Activated CD4-positive, CD25-positive, alpha-beta regulatory T cell (primary cell): ENCODE measurements at regions not wholly inside any gene's neighbourhood (a gene's known extent, or its start where the extent isn't known, plus 50 kb on each side); places are given as distances from the start of the nearest gene placed in this dataset.

ENCODE experiments used
- DNase-seq, 4 experiments: peaks; one replicate each; lab custom pipeline; 2025; lab: John Stamatoyannopoulos, UW

DNA sequence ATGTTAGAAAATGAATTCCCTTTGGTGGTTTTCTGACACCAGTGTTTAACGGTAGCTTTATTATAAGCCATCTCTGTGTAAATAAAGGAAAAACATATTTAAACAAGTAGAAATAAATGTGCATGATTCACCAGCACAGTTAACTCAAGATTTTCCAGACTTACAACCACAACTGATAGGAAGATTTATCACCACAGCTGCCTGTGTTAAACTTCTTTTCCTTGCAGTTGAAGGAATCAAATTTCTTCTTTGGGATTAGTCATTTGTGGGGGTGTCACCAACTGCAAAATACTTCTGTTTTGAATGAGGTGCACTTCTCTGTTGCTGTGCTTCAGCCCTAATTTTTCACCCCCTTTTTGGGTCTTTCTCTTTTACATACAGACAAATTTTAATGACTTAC is 128.1 kb upstream of the STK26 start:
- no peak for DNase-seq

DNA sequence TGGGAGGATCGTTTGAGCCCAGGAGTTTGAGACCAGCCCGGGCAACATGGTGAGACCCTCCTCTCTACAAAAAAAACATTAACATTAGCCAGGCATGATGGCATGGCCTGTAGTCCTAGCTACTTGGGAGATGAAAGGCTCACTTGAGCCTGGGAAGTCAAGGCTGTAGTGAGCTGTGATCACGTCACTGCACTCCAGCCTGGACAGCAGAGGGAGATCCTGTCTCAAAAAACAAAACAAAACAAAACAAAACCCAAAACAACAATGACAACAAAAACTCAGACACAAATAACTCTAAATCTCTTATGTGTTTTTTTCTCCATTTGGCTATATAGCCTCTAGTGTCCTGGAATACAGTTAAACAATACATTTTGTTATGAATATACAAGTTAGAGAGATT is 127.3 kb upstream of the STK26 start:
- DNase-seq = no peak

DNA sequence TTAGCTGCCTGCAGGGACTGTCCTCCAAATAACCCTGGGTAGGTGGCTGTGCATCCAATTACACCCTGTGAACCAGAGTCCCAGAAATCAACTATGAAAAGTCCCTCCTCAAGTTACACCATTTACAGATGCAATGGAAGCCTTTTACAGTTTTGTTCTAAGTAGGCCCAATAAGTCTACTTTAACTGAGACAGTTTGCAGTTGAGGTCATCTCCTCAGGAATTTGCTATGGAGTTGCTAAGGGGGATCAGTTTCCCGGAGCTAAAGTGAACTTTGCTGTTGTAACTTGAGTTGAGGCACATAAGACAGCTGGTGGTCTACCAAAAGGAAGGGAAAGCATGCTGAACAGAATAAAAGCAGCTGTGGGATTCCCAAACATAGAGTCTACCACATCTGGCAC is 121.6 kb upstream of the STK26 start:
- DNase-seq = no peak

DNA sequence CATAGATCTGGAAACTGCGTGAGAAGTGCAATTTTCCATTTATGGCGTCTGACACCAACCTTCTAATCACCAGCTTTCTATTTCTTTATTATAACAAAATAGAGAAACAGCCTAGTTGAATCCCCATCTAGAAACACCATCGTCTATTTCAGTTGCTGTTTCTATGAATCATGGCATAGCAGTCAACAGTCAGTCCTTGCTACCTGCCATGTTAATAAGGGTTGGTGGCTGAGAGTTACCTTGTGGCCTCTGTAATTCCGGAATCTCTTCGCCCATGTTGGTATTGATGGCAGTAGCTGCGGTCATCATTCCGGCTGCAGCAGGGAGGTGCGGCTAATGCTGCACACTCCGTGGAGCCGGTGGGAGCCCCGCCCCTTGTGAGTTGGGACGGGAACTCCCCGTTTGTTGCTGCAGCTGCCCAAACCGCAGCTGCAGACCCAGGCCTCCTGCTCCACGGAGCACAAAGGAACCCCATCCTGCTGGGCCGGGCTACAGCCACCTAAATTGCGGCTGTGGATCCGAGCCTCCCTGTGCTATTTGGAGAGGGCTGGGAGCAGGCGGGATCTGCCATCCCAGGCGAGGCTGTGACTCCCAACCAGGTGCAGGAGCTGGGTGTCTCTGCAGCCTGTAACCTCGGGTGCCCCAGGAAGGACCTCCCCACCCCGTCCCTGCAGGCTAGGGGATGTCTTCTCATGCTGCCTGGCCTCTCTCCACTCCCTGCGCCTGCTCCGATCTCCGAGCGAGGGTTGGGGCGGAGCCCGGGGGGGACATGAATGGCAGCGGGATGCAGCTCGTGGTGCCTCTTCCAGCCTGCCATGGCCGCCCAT is 115.4 kb upstream of the STK26 start:
- no peak for DNase-seq

DNA sequence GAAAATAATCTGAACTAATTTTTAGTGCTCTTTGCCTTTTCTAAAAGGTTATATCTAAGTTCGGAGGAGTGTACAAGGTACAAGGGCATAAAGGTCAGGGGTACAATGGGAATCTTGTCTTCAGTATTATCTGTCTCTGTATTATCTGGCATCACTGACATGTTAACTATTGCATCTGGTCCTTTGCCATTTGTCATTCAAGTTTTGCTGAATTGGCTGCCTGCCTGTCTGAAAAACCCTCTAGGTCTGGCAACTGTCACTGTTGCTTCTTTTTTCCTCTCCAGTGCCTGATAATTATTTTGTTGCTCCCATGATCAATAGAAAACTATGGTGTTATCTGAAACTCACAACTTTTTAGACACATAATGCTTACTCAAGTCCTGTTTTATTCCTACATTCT is 112.5 kb upstream of the STK26 start:
- no peak for DNase-seq

DNA sequence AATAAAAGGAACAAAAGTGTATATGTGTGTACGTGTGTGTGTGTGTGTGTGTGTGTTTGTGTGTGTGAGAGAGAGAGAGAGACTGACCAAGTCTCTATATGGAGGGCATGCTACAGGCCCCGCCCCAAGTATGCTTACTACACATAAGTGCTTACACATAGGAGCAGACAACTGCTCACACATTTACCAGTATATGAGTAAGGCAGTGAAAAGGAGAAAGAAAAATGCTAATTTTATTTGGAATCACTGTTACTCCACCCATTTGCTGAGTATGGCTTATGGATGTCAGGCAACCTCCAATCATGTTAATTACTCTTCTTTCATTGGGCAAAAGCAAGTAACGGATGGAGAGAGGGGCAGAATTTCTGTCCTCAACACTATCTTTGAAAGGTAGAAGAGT is 107.6 kb upstream of the STK26 start:
- DNase-seq = no peak

DNA sequence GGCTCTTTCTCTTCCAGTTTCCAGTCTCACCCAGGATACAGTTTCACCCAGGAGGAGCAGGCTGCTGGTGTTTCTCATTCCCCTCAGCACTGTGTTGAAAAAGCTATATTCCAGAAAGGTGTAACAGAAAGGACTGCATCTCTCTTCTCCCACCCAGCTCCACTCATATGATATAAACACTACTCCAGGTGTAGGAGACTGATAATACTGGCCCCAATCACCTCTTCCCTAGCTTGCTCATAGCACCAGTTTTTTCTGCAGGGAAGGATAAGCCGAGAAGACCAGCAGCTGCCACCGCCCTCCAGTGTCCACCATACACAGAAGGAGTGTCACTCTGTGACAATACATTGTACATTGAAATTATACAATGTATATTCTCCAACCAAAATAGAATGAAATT is 105.5 kb upstream of the STK26 start:
- DNase-seq = no peak

DNA sequence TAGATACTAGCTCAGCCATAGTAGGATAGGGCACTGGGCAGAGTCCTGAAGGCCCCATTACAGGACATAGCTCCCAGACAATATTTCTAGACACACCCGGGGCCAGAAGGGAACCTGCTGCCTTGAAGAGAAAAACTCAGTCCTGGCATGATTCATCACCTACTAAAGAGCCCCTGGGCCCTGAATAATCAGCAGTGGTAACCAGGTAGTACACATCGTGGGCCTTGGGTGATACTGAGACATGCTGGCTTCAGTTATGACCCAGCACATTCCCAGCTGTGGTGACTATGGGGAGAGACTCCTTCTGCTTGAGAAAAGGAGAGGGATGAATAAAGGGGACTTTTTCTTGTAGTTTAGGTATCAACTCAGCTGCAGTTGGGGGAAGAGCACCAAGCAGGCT is 104.3 kb upstream of the STK26 start:
- no peak for DNase-seq

DNA sequence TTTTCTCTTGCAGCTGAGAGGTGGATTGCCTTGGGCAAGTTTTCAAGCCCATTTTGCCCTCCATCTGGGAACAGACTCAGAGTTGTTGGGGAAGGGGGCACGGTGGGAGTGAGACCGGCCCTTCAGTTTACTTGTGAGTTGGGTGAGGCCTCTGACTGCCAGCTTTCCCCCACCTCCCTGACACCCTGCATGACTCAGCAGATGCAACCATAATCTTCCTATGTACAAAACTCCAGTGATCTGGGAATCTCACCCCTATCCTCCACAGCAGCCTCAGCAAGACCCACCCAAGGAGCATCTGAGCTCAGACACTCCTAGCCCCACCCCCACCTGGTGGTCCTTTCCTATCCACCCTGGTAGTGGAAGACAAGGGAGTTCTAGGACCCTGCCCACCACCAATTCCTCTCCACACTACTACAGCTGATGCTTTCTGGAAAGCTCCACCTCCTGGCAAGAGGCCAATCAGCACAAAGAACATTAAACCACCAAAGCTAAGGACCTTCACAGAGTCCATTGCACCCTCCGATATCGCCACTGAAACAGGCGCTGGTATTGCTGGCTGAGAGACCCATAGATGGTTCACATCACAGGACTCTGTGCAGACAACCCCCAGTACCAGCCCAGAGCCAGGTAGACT is 99.4 kb upstream of the STK26 start:
- DNase-seq = no peak

DNA sequence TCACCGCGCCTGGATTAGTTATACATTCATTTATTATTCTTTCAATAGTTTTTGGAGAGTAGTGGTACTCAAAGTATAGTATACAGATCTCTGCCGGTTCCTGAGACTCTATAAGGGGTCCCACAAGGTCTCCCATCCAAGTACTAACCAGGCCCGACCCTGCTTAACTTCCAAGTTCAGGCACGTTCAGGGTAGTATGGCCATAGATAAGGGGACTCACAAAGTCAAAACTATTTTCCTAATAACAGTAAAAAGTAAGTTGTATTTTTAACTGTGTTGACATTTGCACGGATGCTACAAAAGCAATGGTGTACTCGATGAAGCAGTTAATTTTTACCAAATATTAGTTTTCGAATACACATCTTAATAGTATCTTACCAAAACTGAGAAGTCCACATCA is 84.4 kb upstream of the STK26 start:
- no peak for DNase-seq

DNA sequence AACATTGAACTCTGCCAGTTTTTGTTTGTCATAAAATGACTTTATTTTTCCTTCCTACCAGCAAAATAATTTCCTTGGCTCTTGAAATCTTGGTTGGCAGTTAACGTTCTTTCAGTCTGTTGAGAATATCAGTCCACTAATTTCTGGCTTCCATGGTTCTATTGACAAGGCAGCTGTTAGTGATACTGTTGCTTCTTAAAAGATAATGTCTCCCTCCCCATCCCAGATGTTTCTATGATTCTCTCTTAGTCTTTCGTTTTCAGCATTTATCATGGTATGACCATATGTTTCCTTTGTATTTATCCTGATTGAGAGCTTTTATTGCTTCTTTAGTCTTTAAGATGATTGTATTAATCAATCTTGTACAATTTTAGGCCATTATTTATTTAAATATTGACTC is 81.1 kb upstream of the STK26 start:
- DNase-seq = no peak

DNA sequence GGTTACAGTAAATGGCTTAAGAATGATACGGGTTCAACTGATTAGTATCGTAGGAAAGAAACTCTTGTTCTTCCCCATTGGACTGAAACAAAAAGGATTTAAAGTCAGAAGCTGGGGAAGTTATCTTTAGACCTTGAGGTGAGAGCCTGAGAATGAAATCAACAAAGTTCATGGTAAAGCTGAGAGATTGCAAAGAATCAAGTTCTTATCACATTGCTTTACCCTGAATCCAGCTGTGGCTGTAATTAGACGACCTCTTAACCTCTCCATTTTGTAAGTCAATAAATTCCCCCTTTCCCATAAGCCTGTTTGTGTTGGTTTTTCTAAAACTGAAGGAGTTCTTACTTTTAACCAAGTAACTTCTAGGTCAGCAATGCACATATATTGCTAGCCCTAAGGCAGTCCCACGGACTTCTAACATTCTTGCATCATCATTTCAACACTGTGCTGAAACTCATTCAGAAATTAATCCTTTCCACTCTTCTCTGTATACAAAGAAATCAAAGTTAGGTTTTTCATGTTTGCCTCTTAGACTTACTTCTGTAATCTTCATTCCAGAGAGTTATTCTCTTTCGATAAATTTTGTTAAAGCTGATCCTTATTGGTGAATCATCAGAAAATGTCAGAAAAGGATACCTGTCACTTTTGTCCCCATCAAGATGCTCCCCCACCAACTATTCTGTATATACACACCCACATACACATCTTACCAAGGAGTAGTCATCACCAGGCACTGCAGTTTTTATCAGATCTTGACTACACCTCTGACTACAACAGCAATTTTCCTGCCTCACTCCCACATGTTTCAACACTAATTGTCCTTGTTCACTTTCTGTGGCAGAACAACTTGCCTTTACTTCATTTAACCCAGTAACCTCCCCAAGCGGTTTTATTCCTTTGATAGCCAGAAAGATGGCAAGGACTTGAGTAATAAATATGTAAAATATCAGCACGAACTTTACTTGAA is 77.9 kb upstream of the STK26 start:
- no peak for DNase-seq

DNA sequence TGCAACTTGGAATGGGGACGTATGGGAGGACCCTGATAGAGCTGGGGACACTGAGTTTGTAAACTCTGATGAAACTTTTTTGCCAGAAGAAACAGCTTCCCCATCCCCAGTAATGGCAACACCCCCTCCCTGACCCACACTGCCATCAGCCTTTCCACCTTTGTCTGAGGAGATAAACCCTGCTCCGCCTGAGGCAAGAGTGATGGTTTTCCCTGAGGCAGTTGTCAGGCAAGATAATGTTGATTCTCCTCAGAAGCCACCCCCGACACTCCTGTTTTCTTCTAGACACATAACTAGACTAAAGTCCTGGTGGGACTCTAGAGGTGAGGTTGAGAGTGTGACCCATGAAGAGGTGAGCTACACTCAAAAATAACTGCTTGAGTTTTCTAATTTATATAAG is 71.9 kb upstream of the STK26 start:
- DNase-seq = no peak

DNA sequence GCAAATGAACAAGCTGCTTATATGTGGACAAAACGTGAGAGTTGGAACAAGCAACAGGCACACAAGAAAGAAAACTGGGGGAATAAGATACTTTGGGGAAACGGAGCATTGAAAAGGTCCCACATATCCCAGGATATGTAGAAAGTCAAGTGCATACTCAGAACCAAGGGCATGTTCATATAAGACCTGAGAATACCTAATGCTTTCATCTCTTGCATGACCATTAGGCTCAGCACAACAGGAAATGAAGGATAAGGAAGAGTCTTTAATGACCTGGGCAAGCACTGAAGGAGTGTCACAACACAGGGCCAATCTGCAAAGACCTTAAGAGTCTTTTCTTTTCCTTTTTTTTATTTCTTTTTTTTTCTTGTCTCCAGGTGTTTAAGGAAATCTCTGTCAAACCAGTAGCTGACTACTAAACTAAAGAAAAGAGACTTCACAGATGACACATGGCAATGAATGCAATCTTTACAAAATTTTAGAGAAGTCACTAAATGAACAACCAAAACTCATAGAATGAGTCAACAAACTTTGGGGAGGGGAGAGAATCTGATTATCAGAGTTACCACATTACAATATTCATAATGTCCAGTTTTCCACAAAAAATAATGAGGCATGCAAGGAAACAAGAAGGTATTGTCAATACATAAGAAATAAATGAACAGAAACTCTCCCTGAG is 67.9 kb upstream of the STK26 start:
- no peak for DNase-seq

DNA sequence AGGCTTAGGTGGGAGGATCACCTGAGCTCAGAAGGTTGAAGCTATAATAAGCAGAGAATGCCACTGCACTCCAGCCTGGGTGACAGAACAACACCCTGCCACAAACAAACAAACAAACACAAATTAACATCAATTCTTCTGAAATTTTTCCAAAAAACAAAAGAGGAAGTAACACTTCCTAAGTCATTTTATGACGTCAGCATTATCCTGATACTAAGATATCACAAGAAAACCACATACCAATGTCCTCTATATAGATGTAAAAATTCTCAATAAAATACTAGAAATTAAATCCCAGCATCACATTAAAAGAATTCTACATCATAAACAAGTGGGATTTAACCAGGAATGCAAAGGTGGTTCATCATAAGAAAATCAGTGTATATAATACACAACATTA is 64.4 kb upstream of the STK26 start:
- no peak for DNase-seq

DNA sequence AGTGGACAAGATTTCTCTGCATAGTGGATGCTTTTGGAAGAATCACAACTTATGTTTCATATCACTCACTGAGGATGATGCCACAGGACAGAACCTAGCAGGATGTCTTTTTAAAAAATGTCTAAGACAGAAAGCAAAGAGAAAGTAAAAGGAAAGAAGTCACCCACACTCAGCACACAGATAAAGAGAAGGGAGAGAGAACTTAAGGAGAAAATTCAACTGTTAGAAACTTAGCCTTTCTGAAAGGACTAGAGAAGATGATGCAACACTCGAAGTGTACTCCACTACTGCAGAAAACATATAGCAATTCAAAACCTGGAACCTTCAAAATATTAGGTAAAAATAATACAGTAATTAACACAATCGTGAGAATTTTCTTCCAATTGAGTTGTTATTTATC is 52.8 kb upstream of the STK26 start:
- no peak for DNase-seq
